COLO668 (cell line): ENCODE measurements at regions not wholly inside any gene's neighbourhood (a gene's known extent, or its start where the extent isn't known, plus 50 kb on each side); places are given as distances from the start of the nearest gene placed in this dataset.
A peak's percentile ranks its signal among the peaks of the same experiment; 100 is the strongest.
"Not testable (repeated sequence)": the region's sequence is repeated elsewhere in the genome, so short reads cannot be mapped to it uniquely, and the experiment has no call there.

Experiments used
- DNase-seq: peaks from one replicate; lab custom pipeline; 2025; ENCODE audit not compliant: unreplicated experiment; lab: John Stamatoyannopoulos, UW

- DNase-seq = not testable (repeated sequence)
Measured at GRCh38 chr3:125915437-125915787, 53.6 kb upstream of the ROPN1B start.

- DNase-seq = peak; percentile 94
Measured at GRCh38 chr3:125915792-125916375, 53.1 kb upstream of the ROPN1B start.

- peak; percentile 94 for DNase-seq
Measured at GRCh38 chr3:125916376-125916978, 52.5 kb upstream of the ROPN1B start.

GRCh38 chr3:125917020-125917549, 51.9 kb upstream of the ROPN1B start:
- DNase-seq = peak; percentile 11

- not testable (repeated sequence) for DNase-seq
Measured at GRCh38 chr3:125918024-125918423, 51.0 kb upstream of the ROPN1B start.

GRCh38 chr3:125918451-125918850, 50.5 kb upstream of the ROPN1B start:
- not testable (repeated sequence) for DNase-seq

GRCh38 chr3:125918866-125919265, 50.1 kb upstream of the ROPN1B start:
- DNase-seq = not testable (repeated sequence)
